ENCODE measurements at regions not wholly inside any gene's neighbourhood (a gene's known extent, or its start where the extent isn't known, plus 50 kb on each side); places are given as distances from the start of the nearest gene placed in this dataset.

GRCh38 chr18:54020156-54020745, 204.2 kb downstream of the MBD2 start:
- peak; percentile 75 for DNase-seq

DNA sequence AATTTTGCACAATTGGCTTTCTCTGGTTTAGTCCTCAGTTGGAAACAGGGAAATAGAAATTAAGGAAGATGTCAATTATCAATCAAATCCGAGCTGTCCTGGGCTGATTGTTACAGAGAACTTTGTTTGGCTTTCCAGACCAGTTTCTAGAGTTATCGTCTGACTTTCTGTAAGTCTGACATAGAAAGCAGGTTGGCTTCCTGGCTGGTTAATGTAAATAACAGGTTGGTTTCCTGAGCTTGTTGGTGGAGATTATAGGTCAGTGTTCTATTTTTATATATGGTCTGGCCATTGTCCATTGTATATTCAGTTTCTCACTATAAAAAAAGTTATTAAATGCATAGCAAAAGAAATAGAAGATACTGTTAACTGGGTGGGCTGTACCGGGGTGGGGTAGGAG, 204.8 kb downstream of the MBD2 start:
- no peak for DNase-seq

DNA sequence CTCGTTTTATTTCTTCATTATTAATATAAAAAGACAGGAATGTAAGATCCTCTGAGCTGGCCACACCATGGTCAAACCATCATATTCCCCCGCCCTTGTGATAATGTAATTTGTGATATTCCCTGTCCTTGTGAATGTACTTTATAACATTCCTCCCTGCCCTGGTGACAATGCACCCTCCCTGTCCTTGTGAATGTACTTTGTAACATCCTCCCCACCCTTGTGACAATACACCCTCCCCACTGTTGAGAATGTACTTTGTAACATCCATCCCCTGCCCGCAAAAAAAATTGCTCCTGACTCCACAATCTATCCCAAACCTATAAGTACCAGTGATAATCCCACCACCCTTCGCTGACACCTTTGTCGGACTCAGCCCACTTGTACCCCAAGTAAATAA, 211.0 kb downstream of the MBD2 start:
- DNase-seq, result no peak

GRCh38 chr18:54004828-54005227, 219.6 kb downstream of the MBD2 start:
- DNase-seq, result peak; percentile 14

GRCh38 chr18:54003195-54003594, 221.3 kb downstream of the MBD2 start:
- no peak for DNase-seq

DNA sequence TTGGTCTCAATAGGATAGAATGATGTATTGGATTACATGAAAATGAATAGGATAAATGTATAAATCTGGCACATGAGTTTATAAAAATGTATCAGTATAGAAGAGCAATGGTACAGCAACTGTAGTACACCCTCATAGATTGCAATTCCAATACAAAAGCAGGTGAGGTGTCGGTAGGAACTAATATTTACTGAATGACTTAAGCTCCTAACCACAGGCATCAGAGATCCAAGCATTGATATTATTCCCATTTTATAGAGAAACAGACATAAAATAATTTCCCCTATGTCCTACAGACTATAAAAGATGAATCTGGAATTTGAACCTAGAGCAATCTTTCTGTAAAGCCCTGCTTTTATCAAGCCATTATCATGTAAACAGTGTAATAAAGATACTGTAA, 227.4 kb downstream of the MBD2 start:
- no peak for DNase-seq

DNA sequence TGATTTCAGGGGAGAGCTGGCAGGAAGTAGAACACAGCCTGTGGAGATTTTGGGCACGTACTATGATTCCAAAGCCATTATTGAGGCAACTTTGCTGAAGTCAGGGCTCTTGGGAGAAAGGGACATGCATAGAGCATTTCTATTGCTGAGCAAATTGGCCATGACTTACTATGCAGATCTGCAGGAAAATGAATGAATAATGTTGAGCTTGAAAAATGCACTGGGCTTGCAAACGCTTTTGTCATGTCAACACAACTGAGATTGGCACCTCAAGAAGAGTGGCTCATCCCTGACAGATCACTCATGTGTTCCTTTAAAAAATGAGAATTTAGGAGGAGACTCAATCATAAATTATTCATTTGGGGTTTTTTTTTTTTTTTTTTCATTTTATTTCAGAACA, 230.5 kb downstream of the MBD2 start:
- no peak for DNase-seq

GRCh38 chr18:53991805-53992204, 232.7 kb downstream of the MBD2 start:
- DNase-seq, result peak; percentile 66

DNA sequence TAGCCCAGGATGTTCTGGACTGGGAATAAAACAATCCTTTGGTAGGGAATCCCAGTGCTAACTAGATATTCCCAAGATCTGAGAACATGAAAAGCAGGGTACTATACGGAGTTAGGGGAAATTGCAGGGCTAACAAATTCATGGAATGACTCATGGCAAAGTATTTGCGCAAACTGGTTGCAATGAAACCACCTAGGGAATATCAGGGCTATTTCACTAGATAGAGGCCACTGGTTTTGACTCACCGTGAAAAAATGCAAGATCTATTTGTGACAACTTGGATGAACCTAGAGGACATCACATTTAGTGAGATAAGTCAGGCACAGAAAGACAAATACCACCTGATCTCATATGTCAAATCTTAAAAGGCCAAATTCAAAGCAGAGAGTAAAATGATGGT, 233.3 kb downstream of the MBD2 start:
- DNase-seq, result peak; percentile 89

DNA sequence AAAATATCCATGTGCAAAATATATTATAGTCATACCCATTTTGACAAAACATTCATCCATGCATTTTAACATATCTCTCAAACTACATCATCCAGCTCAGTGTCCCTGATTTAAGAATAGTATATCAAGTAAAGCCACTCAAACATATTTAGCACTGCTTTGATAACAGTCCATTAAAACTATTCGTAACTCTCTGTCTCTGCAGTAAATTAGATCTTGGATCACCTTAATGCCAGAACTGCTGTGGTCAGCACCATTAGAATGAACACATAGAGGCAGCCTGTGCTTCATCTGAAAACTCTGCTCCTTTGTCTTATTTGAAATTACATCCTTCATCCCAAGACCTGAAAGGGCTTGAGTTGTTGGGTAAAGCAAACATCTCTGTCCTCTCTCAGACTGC, 234.0 kb downstream of the MBD2 start:
- DNase-seq, result no peak

GRCh38 chr18:53984021-53984420, 240.4 kb downstream of the MBD2 start:
- peak; percentile 67 for DNase-seq

GRCh38 chr18:53971331-53971730, 253.1 kb downstream of the MBD2 start:
- DNase-seq, result no peak

DNA sequence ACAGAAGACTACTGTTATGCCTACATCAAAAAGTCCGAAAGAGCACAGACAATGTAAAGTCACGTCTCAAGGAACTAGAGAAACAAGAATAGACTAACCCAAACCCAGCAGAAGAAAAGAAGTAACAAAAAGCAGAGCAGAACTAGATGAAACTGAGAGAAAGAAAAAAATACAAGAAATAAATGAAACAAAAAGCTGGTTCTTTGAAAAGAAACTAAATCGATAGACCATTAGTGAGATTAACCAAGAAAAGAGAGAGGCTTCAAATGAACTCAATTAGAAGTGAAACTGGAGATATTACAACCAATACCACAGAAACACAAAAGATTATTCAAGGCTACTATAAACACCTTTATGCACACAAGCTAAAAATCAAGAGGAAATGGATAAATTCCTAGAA, 271.8 kb downstream of the MBD2 start:
- DNase-seq, result no peak

DNA sequence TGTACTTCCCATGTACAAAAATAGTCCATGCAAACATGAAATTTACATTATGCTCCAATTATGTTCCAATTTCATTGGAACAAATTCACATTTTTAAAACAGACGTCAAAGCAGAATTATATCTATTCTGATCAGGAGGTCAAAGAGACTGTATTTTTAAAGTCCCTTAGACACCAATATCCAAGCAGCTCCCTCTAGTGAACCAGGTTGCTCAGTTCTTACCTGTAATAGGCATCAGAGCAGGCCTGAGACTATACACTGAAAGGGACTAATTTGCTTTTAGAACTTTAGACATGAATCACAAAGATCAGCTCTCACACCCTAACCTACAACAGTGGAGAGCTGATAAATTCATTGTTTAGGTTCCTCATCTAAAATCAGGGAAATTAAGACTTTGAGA, 273.9 kb downstream of the MBD2 start:
- no peak for DNase-seq

- DNase-seq, result peak; percentile 73
Observed at GRCh38 chr18:53948991-53949390, 275.5 kb downstream of the MBD2 start.

DNA sequence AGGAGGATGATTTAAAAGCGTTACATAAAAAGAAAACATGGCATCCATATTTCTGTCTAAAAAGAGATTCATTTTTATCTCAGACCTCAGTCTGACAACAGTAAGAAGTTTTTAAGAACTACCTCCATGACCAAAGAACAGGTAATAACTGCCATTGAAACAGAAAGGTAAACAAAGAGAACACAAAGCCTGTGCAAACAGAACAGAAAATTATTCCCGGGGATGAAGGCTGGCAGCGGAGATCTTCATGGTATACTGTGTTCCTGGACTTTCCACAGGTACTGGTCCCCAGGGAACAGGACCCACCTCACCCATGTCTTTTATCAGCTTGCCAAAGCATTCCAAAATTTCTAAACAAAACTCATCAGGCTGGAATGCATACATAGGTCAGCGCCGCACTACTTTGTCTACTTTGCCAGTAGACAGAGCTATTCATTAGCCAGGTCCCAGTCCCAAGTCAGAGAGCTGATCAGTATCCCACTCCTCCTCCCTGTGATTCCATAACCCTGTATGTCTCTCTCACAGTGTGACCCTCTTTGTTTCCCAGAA, 277.3 kb downstream of the MBD2 start:
- peak; percentile 15 for DNase-seq

DNA sequence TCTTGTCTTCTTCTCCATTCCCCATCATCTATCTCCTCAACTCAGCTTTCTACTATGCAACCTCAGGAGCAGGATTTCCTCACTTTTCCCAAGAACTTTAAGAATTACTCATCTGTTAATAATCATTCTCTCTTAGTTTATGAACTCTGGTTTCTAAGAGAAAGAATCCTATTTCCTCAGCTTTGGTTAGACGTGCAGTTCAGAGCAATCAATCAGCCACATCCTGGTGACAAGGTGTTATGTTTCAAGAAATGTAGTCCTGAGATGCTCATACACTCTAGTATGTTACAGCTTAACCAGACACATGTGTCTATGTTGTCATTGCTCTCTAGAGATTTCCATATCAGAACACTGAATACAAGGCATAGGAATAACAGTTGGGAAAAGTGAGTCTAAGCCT, 277.9 kb downstream of the MBD2 start:
- DNase-seq, result peak; percentile 94

- no peak for DNase-seq
Observed at GRCh38 chr18:53944721-53945120, 279.7 kb downstream of the MBD2 start.

DNA sequence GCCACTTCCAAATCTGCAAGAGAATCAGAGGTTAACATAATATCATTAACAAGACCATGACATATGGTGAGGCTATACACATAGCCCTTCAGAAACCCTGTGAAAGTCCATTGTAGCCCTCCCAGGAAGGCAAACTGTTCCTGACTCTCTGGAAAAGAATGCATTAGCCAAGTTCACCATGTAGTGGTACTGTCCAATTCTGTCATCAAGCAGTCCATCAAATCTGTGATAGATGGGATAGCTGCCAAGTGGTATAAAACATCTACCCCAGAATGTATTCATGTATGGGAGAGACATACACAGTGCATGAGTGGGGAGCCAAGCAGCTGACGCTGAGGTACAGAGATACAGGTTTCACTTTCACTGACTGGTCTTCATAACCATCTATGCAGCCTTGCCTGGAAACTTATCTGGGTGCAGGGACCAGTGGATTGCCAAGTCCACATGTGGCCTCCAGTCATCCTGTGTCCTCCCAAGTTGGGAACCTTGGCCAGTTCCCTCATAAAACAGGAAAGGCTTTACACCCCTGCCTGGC, 281.1 kb downstream of the MBD2 start:
- peak; percentile 89 for DNase-seq

DNA sequence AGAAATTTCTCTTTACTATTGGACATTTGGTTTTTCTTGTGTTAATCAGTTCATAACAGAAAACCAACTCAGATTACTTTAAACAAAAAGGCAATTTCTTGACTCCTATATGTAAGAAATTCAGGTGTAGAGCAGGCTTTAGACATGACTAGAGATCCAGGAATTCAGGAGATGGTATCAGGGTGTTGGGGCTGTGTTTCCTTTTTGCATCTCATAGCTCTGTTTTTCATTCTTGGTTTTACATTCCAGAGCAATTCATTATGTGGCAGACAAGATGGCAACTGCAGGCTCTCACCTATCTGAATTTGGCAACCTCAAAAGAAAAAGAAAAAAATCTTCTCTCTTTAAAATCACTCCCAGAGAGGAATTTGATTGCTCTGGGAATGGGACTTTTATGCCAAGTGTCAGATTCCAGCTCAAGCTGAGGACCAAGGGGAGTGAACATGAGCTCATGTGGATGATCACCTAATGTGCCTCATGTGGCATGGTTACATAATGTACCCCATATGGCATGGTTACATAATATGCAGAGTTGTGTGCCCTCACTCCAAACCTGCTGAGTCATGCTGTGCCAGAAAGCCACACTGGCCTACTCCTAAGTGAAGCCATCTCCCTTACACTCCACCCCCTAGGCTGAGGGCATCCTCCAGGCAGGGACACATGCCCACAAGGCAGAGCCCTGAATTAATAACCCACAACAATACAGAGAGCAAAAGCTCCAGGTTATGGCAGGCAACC, 282.7 kb downstream of the MBD2 start:
- peak; percentile 28 for DNase-seq

GRCh38 chr18:53937037-53937436, 287.4 kb downstream of the MBD2 start:
- DNase-seq, result no peak

GRCh38 chr18:53935803-53936202, 288.7 kb downstream of the MBD2 start:
- no peak for DNase-seq

DNA sequence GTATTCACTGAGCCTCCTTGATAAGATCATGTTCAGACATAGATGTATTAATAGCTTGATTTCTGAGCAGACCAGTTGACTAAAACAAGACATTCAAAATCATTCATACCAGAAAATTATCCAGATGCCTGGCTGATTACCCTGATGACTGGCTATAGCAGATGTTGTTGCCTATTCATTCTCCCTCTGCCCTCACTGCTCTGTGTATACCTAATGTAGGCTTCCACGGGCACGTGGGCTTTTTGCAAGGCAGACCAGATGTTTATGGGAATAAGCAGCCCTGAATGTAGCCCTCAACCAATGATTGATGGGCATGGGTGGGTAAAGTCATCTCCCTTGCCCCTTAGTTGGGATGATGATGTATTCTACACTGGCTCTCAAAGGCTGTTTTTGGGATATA, 289.1 kb downstream of the MBD2 start:
- no peak for DNase-seq

GRCh38 chr18:53920312-53921075, 304.0 kb downstream of the MBD2 start:
- no peak for DNase-seq

Measured in fibroblast of skin of right quadriceps (primary cell).